ENCODE measurements at regions not wholly inside any gene's neighbourhood (a gene's known extent, or its start where the extent isn't known, plus 50 kb on each side); places are given as distances from the start of the nearest gene placed in this dataset.

GRCh38 chr4:31039382-31039781, 319.2 kb downstream of the PCDH7 start:
- H3K4ac ChIP-seq (replicated peaks; ENCODE audit: insufficient read length, low read depth, low read length) = no peak overlapping the region
- no peaks in the 10 kb centered on the region for H4K20me1 ChIP-seq (replicated peaks in 1 of 2; ENCODE audit: control insufficient read depth in 1 of 2, insufficient read depth in 2 of 2, low read length in 2 of 2)
- DNase-seq (ENCODE audit: low read depth in 1 of 2, low spot score in 2 of 2) = no peak
- no peaks in the 10 kb centered on the region for H3K23me2 ChIP-seq (ENCODE audit: low read depth, low read length)
- no peak overlapping the region for H2BK12ac ChIP-seq (ENCODE audit: low read depth, low read length)
- peaks cover 0 to 33% (median 1%) of the 10 kb centered on the region in 4 experiments; a peak in 3 of 7 replicates for H3K4me1 ChIP-seq (replicated peaks in 1 of 4; ENCODE audit: control insufficient read depth in 3 of 4, insufficient read depth in 4 of 4, low read length in 3 of 4)
- TF ChIP-seq TAF7 (optimal IDR thresholded peaks at IDR 0.05; ENCODE audit: borderline replicate concordance, low read depth, low read length) (no peak), TCF12 (IDR thresholded peaks at IDR 0.05; ENCODE audit: low read depth, low read length) (no peak), CREB1 (IDR thresholded peaks at IDR 0.05) (no peak)
- CTCF ChIA-PET (ENCODE audit: partially characterized antibody) = interaction anchor here (0.8 to 0.9 kb wide), 2 partner anchors 8 to 157 kb away, joined by 3 read pairs; no protein-coding TSS in a partner anchor
- H2AK5ac ChIP-seq (ENCODE audit: low read depth, low read length) = no peak overlapping the region
- H3K79me1 ChIP-seq (ENCODE audit: low read depth, low read length) = no peaks in the 10 kb centered on the region
- no peak overlapping the region for H4K8ac ChIP-seq (ENCODE audit: extremely low read depth, insufficient read depth, low read length)
- no peak overlapping the region for H3K23ac ChIP-seq (ENCODE audit: insufficient read length)
- H3K36me3 ChIP-seq (ENCODE audit: control insufficient read depth in 2 of 4, insufficient read depth in 4 of 4, low read length in 3 of 4) = no peaks in the 10 kb centered on the region
- H3K4me2 ChIP-seq (ENCODE audit: insufficient read depth in 1 of 2, low read depth in 2 of 2, low read length in 2 of 2) = no peak overlapping the region
- H2AFZ ChIP-seq (ENCODE audit: low read length) = no peak overlapping the region
- H3K18ac ChIP-seq (ENCODE audit: extremely low read depth, low read length) = no peak overlapping the region
- no peak overlapping the region; the same call in 1 of the 2 replicates for H2BK15ac ChIP-seq (ENCODE audit: low read length)
- H3K27me3 ChIP-seq (replicated peaks in 1 of 4; ENCODE audit: control insufficient read depth in 3 of 4, extremely low read depth in 1 of 4, insufficient read depth in 3 of 4, low read length in 3 of 4) = no peaks in the 10 kb centered on the region
- no peak overlapping the region for H3K14ac ChIP-seq (ENCODE audit: insufficient read length)
- H3K79me2 ChIP-seq (ENCODE audit: control insufficient read depth in 1 of 2, insufficient read depth in 2 of 2, low read length in 2 of 2) = no peaks in the 10 kb centered on the region
- H3K27ac ChIP-seq (ENCODE audit: low read depth, low read length) = no peak overlapping the region
- H2BK20ac ChIP-seq (ENCODE audit: low read length) = no peak overlapping the region
- POLR2A ChIA-PET (ENCODE audit: partially characterized antibody) = no interaction called here
- no peak overlapping the region for H2BK5ac ChIP-seq (ENCODE audit: low read depth, low read length)
- H3K9ac ChIP-seq (replicated peaks in 1 of 4; ENCODE audit: extremely low read depth in 1 of 4, low read depth in 3 of 4, low read length in 3 of 4) = no peak overlapping the region; a peak in 1 of 7 replicates
- no peaks in the 10 kb centered on the region for H3K9me3 ChIP-seq (ENCODE audit: insufficient read depth in 2 of 2, low read depth in 1 of 2, low read length in 1 of 2)
- no peak overlapping the region for H4K5ac ChIP-seq (ENCODE audit: insufficient read length, low read depth, low read length)
- no peak overlapping the region for H3K56ac ChIP-seq (replicated peaks; ENCODE audit: insufficient read length, low read depth, low read length)
- no peak for FAIRE-seq
- no peak overlapping the region for H3K4me3 ChIP-seq (ENCODE audit: extremely low read depth in 1 of 4, insufficient read depth in 2 of 4, low read depth in 3 of 4, low read length in 4 of 4)
- no peak overlapping the region for H2BK120ac ChIP-seq (replicated peaks; ENCODE audit: low read depth, low read length)
- WGBS, 2 experiments (ENCODE audit: extremely low coverage in 1 of 2, insufficient coverage in 1 of 2, insufficient read length in 1 of 2, insufficient replicate concordance in 2 of 2, low coverage in 1 of 2, low lambda C conversion rate in 2 of 2, missing lambda C conversion rate in 1 of 2) = 91% methylated on average over 3 of the region's 3 CpGs; no CpG with 5 or more reads in 1 of the 2 experiments
- no peak overlapping the region for H4K91ac ChIP-seq (replicated peaks; ENCODE audit: insufficient read length, low read length)
